GM12878 (cell line): ENCODE measurements at regions not wholly inside any gene's neighbourhood (a gene's known extent, or its start where the extent isn't known, plus 50 kb on each side); places are given as distances from the start of the nearest gene placed in this dataset.

Source experiments
- ATAC-seq: fragments of 200-7000 bp; cut with Tn5 transposase; 3 replicates; pipeline ENCODE4 v1.9.1; 2020; ENCODE audit warnings: mild to moderate bottlenecking, moderate library complexity
- BruUV-seq: library from RNA; stranded (reverse); fragments of 400-500 nt; replicated peaks from 2 replicates; lab custom pipeline; 2021; lab: Mats Ljungman, UMichigan
- CTCF ChIA-PET: fragments of 300-600 bp; sonication (Branson Sonifier 250); formaldehyde crosslinking; extraction: SDS; loops from one replicate; lab custom pipeline; 2021; ENCODE audit warnings: inconsistent platforms; lab: Yijun Ruan, JAX
- POLR2A ChIA-PET: fragments of 350-600 bp; formaldehyde crosslinking; extraction: SDS; loops from one replicate; lab custom pipeline; 2021; ENCODE audit warnings: inconsistent platforms; lab: Charles Lee
- RAD21 ChIA-PET: fragments of 300-600 bp; sonication (Branson Sonifier 250); formaldehyde crosslinking; loops from one replicate; lab custom pipeline; 2023; ENCODE audit warnings: antibody characterized with exemption; ENCODE audit not compliant: unreplicated experiment; lab: Charles Lee
- SMC1A ChIA-PET: fragments of 300-600 bp; sonication (Branson Sonifier 250); formaldehyde crosslinking; loops from one replicate; lab custom pipeline; 2023; ENCODE audit not compliant: unreplicated experiment, uncharacterized antibody; lab: Charles Lee
- DNase-seq: peaks from one replicate; pipeline ENCODE4 v3.0.0-alpha.2; 2011; ENCODE audit warnings: low read depth, low spot score
- FAIRE-seq: peaks from 3 replicates; lab custom pipeline; 2011; peaks lifted over from hg19 to GRCh38; lab: Jason Lieb, UNC
- H2AFZ ChIP-seq: 2 replicates; pipeline ENCODE4 v1.6.0; 2011; ENCODE audit warnings: low read depth, low read length, control low read depth; ENCODE audit not compliant: control insufficient read depth
- H3K27ac ChIP-seq: 2 replicates; pipeline ENCODE4 v1.5.1; 2011; ENCODE audit warnings: control low read depth; ENCODE audit not compliant: control insufficient read depth, insufficient read depth
- H3K27me3 ChIP-seq, 2 experiments: replicated peaks in 1 of 2; 2 replicates each; pipeline versions ENCODE4 v1.6.0 to v1.6.1; 2011; ENCODE audit warnings: low read length in 1 of 2; ENCODE audit not compliant: control insufficient read depth in 2 of 2, insufficient read depth in 2 of 2
- H3K36me3 ChIP-seq, 2 experiments: 2 replicates each; pipeline ENCODE4 v1.5.1; 2011; ENCODE audit warnings: low read length in 1 of 2; ENCODE audit not compliant: control insufficient read depth in 2 of 2, insufficient read depth in 2 of 2
- H3K4me1 ChIP-seq: 2 replicates; pipeline ENCODE4 v1.6.1; 2011; ENCODE audit warnings: mild to moderate bottlenecking, low read length, moderate library complexity, mixed read lengths; ENCODE audit not compliant: control insufficient read depth, insufficient read depth
- H3K4me2 ChIP-seq: 2 replicates; pipeline ENCODE4 v1.6.0; 2011; ENCODE audit warnings: control low read depth; ENCODE audit not compliant: control insufficient read depth, insufficient read depth
- H3K4me3 ChIP-seq: fragments of 200-600 bp; sonication (generic); 2 replicates; pipeline ENCODE4 v1.5.1; 2016
- H3K79me2 ChIP-seq: 2 replicates; pipeline ENCODE4 v1.6.0; 2011; ENCODE audit warnings: low read length; ENCODE audit not compliant: control insufficient read depth, insufficient read depth
- H3K9ac ChIP-seq: 2 replicates; pipeline ENCODE4 v1.8.0; 2011; ENCODE audit warnings: low read length, control low read depth, mixed read lengths; ENCODE audit not compliant: control insufficient read depth, insufficient read depth
- H3K9me3 ChIP-seq: replicated peaks from 3 replicates; pipeline ENCODE4 v1.5.1; 2011; ENCODE audit warnings: mild to moderate bottlenecking, low read length; ENCODE audit not compliant: control insufficient read depth, insufficient read depth
- H4K20me1 ChIP-seq: 2 replicates; pipeline ENCODE4 v1.6.0; 2011; ENCODE audit not compliant: control insufficient read depth, insufficient read depth
- CEBPB ChIP-seq, 2 experiments: fragments of 150-350 bp in 1 of 2; IDR thresholded peaks; 2 replicates each; pipeline ENCODE4 v1.6.1; 2012 to 2014; ENCODE audit warnings: low read depth in 2 of 2, low read length in 2 of 2, borderline replicate concordance in 1 of 2, inconsistent platforms in 1 of 2
- ESRRA ChIP-seq: IDR thresholded peaks from 2 replicates; pipeline ENCODE4 v1.6.1; 2012; ENCODE audit warnings: mild to moderate bottlenecking, low read length, improper control_type of control experiment
- FOXM1 ChIP-seq: IDR thresholded peaks from 2 replicates; pipeline ENCODE4 v1.6.1; 2012; ENCODE audit warnings: low read depth, mild to moderate bottlenecking, inconsistent platforms, low read length, moderate library complexity
- IRF3 ChIP-seq: fragments of 450-650 bp; IDR thresholded peaks from 2 replicates; pipeline ENCODE4 v1.6.1; 2014; ENCODE audit warnings: mild to moderate bottlenecking
- MXI1 ChIP-seq: fragments of 150-350 bp; IDR thresholded peaks from 2 replicates; pipeline ENCODE4 v1.6.1; 2011; ENCODE audit warnings: low read depth, mild to moderate bottlenecking, inconsistent platforms, low read length, improper control_type of control experiment
- RELB ChIP-seq: fragments of 450-650 bp; IDR thresholded peaks from 2 replicates; pipeline ENCODE4 v1.6.1; 2017; ENCODE audit warnings: low read depth, mild to moderate bottlenecking, moderate library complexity
- TBL1XR1 ChIP-seq: IDR thresholded peaks from 2 replicates; pipeline ENCODE4 v1.6.1; 2012; ENCODE audit warnings: low read depth, low read length, improper control_type of control experiment
- ZBTB4 ChIP-seq: fragments of 450-650 bp; formaldehyde crosslinking; IDR thresholded peaks from 2 replicates; pipeline ENCODE4 v1.4.0; 2022; ENCODE audit warnings: mild to moderate bottlenecking, moderate library complexity
- ZNF592 ChIP-seq: fragments of 450-650 bp; IDR thresholded peaks from 2 replicates; pipeline ENCODE4 v1.6.1; 2017; ENCODE audit warnings: mild to moderate bottlenecking, moderate library complexity
- ZNF687 ChIP-seq: fragments of 450-650 bp; IDR thresholded peaks from 2 replicates; pipeline ENCODE4 v1.6.1; 2017; ENCODE audit warnings: mild to moderate bottlenecking, moderate library complexity
- in situ Hi-C: fragments of 300-500 bp; cut with MboI; formaldehyde crosslinking; loops from 9 replicates; pipeline ENCODE4 v1.14.3; 2018; ENCODE audit warnings: mixed read lengths
- intact Hi-C: fragments of 100-400 bp; cut with micrococcal nuclease; formaldehyde crosslinking; loops from one replicate; pipeline ENCODE4 v1.14.2; 2022; ENCODE audit not compliant: unreplicated experiment

GRCh38 chr5:90134381-90134780, 275.2 kb downstream of the CETN3 start:
- POLR2A ChIA-PET, result no interaction called here
- Histone ChIP-seq H3K27me3 (no peaks in the 10 kb centered on the region), H4K20me1 (no peaks in the 10 kb centered on the region), H2AFZ (no peak overlapping the region), H3K9ac (no peak overlapping the region), H3K27ac (no peak overlapping the region), H3K4me1 (peaks cover 12% of the 10 kb centered on the region), H3K36me3 (no peaks in the 10 kb centered on the region), H3K4me3 (no peak overlapping the region), H3K4me2 (no peak overlapping the region), H3K9me3 (no peaks in the 10 kb centered on the region), H3K79me2 (no peaks in the 10 kb centered on the region)
- DNase-seq, result no peak
- FAIRE-seq, result no peak
- intact Hi-C loops (no loop called here), in situ Hi-C loops (no loop called here)
- SMC1A ChIA-PET, result no interaction called here
- ATAC-seq, result no peak
- CTCF ChIA-PET, result no interaction called here
- RAD21 ChIA-PET, result no interaction called here
- no TSS peak for BruUV-seq
- no peak for TF ChIP-seq FOXM1
- no peak for TF ChIP-seq ZBTB4
- no peak for TF ChIP-seq MXI1
- no peak for TF ChIP-seq ESRRA
- no peak for TF ChIP-seq IRF3
- TF ChIP-seq TBL1XR1, result no peak
- TF ChIP-seq ZNF687, result no peak
- no peak for TF ChIP-seq ZNF592
- TF ChIP-seq RELB, result no peak
- no peak for TF ChIP-seq CEBPB (IDR thresholded peaks at IDR 0.05; ENCODE audit: borderline replicate concordance in 1 of 2, low read depth in 2 of 2, low read length in 2 of 2)
